Activated CD8-positive, alpha-beta memory T cell treated with anti-CD3 and anti-CD28 coated beads, Interleukin-2, amount 10 ng/mL, durations not matched to agents 7 days and 5 days (primary cell): ENCODE measurements at regions not wholly inside any gene's neighbourhood (a gene's known extent, or its start where the extent isn't known, plus 50 kb on each side); places are given as distances from the start of the nearest gene placed in this dataset.

Source experiments
- ATAC-seq: fragments of 150-1000 bp; cut with Tn5 transposase; one replicate; pipeline ENCODE4 v1.10.0; 2021; ENCODE audit warnings: moderate library complexity
- CTCF ChIA-PET: fragments of 350-600 bp; sonication (Branson Sonifier 250); formaldehyde crosslinking; loops from one replicate; lab custom pipeline; 2021; ENCODE audit warnings: antibody characterized with exemption; lab: Charles Lee
- DNase-seq: peaks from one replicate; pipeline ENCODE4 v3.0.0-alpha.2; 2020
- H3K27ac Mint-ChIP-seq: one replicate; pipeline ENCODE4 v1.8.0; 2021; ENCODE audit warnings: mild to moderate bottlenecking, mixed read lengths
- H3K27me3 Mint-ChIP-seq: one replicate; pipeline ENCODE4 v1.8.0; 2021; ENCODE audit warnings: mixed read lengths
- H3K36me3 Mint-ChIP-seq: one replicate; pipeline ENCODE4 v1.8.0; 2021; ENCODE audit warnings: mild to moderate bottlenecking, mixed read lengths
- H3K4me1 Mint-ChIP-seq: one replicate; pipeline ENCODE4 v1.8.0; 2021; ENCODE audit warnings: mixed read lengths
- H3K4me3 Mint-ChIP-seq: one replicate; pipeline ENCODE4 v1.8.0; 2021; ENCODE audit warnings: mild to moderate bottlenecking, moderate library complexity, mixed read lengths
- H3K9me3 Mint-ChIP-seq: one replicate; pipeline ENCODE4 v1.8.0; 2022; ENCODE audit warnings: low read depth, mixed read lengths

DNA sequence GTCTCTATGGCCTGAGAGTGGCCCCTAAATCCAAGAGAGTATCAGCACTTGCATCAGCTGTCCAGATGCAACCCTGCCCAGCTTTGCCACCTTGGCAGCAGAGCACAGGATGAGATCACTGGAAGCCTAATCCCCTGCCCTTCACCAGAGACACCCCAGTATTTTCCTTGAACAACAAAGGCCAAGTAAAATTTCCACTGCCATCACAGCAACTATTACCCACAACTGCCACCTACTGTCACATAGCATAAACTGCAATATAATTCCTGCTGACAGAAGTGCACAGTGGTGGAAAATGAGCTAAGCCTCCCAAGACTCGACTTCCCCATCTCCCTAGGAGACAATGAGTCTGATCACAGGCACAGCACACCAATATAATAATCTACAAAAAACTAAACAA, 462.8 kb upstream of the ZWINT start:
- H3K27ac Mint-ChIP-seq = no peak overlapping the region
- DNase-seq (no peak), ATAC-seq (no peak)
- peaks cover 10% of the 10 kb centered on the region for H3K9me3 Mint-ChIP-seq
- H3K4me1 Mint-ChIP-seq = no peaks in the 10 kb centered on the region
- H3K36me3 Mint-ChIP-seq = no peaks in the 10 kb centered on the region
- H3K27me3 Mint-ChIP-seq = no peaks in the 10 kb centered on the region
- CTCF ChIA-PET = no interaction called here
- no peak overlapping the region for H3K4me3 Mint-ChIP-seq

- CTCF ChIA-PET = no interaction called here
- H3K9me3 Mint-ChIP-seq = peaks cover 10% of the 10 kb centered on the region
- no peaks in the 10 kb centered on the region for H3K4me1 Mint-ChIP-seq
- no peaks in the 10 kb centered on the region for H3K36me3 Mint-ChIP-seq
- no peak for DNase-seq
- H3K27me3 Mint-ChIP-seq = no peaks in the 10 kb centered on the region
- ATAC-seq = no peak
- no peak overlapping the region for H3K27ac Mint-ChIP-seq
- no peak overlapping the region for H3K4me3 Mint-ChIP-seq
These were observed 444.0 kb upstream of the ZWINT start for GRCh38 chr10:56805022-56805421.

GRCh38 chr10:56785292-56785691, 424.2 kb upstream of the ZWINT start:
- H3K9me3 Mint-ChIP-seq = peaks cover 3% of the 10 kb centered on the region

DNA sequence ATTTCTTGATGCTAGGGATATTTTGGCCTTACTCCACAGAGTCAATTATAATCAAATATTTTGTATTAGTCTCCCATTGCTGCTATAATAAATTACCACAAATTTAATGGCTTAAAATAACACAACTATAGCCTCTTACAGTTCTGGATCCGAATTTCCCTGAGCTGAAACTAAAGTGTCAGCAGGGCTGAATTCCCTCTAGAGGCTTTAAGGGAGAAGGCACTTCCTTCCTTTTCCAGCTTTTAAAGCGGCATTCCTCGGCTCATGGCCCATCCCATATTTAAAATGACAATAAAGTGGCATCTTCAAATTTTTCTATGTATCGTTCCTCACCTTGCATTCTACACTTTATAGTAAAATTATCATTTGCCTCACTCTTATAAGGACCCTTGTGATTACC, 421.4 kb upstream of the ZWINT start:
- peaks cover 6% of the 10 kb centered on the region for H3K9me3 Mint-ChIP-seq
- no peaks in the 10 kb centered on the region for H3K4me1 Mint-ChIP-seq
- ATAC-seq (no peak), DNase-seq (no peak)
- CTCF ChIA-PET = no interaction called here
- H3K27me3 Mint-ChIP-seq = no peaks in the 10 kb centered on the region
- H3K27ac Mint-ChIP-seq = no peak overlapping the region
- no peaks in the 10 kb centered on the region for H3K36me3 Mint-ChIP-seq
- H3K4me3 Mint-ChIP-seq = no peak overlapping the region

More at GRCh38 chr10:56785292-56785691, 424.2 kb upstream of the ZWINT start:
- Mint-ChIP-seq H3K27me3 (no peaks in the 10 kb centered on the region), H3K27ac (no peak overlapping the region), H3K4me3 (no peak overlapping the region), H3K4me1 (no peaks in the 10 kb centered on the region), H3K36me3 (no peaks in the 10 kb centered on the region)
- DNase-seq (no peak), ATAC-seq (no peak)
- CTCF ChIA-PET = no interaction called here

GRCh38 chr10:56771343-56771742, 410.3 kb upstream of the ZWINT start:
- H3K27ac Mint-ChIP-seq = no peak overlapping the region
- CTCF ChIA-PET = no interaction called here
- DNase-seq = no peak
- no peaks in the 10 kb centered on the region for H3K27me3 Mint-ChIP-seq
- no peak overlapping the region for H3K4me3 Mint-ChIP-seq
- H3K9me3 Mint-ChIP-seq = peaks cover 10% of the 10 kb centered on the region
- no peak for ATAC-seq
- no peaks in the 10 kb centered on the region for H3K4me1 Mint-ChIP-seq
- no peaks in the 10 kb centered on the region for H3K36me3 Mint-ChIP-seq

- Mint-ChIP-seq H3K4me3 (no peak overlapping the region), H3K9me3 (peaks cover 16% of the 10 kb centered on the region), H3K27me3 (no peaks in the 10 kb centered on the region), H3K36me3 (no peaks in the 10 kb centered on the region), H3K27ac (no peak overlapping the region), H3K4me1 (no peaks in the 10 kb centered on the region)
- DNase-seq (no peak), ATAC-seq (no peak)
- CTCF ChIA-PET = no interaction called here
These were observed 402.0 kb upstream of the ZWINT start for GRCh38 chr10:56763090-56763489.

DNA sequence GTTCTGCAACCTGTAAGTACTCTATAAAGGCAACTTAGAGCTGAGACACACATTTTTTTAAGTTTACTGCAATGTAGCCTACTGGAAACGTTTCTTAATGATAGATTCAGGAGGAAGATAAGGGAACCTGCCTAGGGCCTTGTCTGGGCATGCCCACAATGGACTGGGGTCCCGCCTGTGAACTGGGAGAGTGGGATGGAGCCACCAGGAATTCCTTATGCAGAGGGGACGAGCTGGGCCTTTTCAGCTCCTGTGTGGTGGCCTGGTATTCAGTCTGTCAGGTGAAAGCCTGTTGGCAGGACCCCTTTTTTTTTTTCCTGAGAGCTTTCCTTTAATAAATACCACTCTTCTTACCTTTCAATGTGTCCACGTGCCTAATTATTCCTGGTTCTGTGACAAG, 384.4 kb upstream of the ZWINT start:
- Mint-ChIP-seq H3K4me3 (no peak overlapping the region), H3K27me3 (no peaks in the 10 kb centered on the region), H3K4me1 (no peaks in the 10 kb centered on the region), H3K9me3 (peaks cover 9% of the 10 kb centered on the region), H3K36me3 (no peaks in the 10 kb centered on the region), H3K27ac (no peak overlapping the region)
- CTCF ChIA-PET = no interaction called here
- no peak for ATAC-seq
- no peak for DNase-seq

- DNase-seq (no peak), ATAC-seq (no peak)
- H3K27me3 Mint-ChIP-seq = no peaks in the 10 kb centered on the region
- no peak overlapping the region for H3K4me3 Mint-ChIP-seq
- H3K36me3 Mint-ChIP-seq = no peaks in the 10 kb centered on the region
- no peak overlapping the region for H3K27ac Mint-ChIP-seq
- CTCF ChIA-PET = no interaction called here
- H3K9me3 Mint-ChIP-seq = peaks cover 23% of the 10 kb centered on the region
- H3K4me1 Mint-ChIP-seq = no peaks in the 10 kb centered on the region
These were observed 367.3 kb upstream of the ZWINT start for GRCh38 chr10:56728349-56728748.

DNA sequence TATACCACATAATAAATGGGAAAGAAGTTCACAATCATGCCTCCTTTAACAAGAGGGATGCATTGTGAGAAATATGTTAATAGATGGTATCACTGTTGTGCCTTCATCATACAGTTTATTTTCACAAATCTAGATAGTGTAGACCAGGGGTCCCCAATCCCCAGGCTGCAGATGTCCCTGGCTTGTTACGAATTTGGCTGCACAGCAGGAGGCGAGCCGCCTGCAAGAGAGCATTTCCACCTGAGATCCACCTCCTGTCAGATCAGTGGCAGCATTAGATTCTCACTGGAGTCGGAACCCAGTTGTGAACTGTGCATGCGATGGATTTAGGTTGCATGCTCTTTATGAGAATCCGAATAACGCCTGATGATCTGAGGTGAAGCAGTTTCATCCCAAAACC, 361.9 kb upstream of the ZWINT start:
- no peak overlapping the region for H3K4me3 Mint-ChIP-seq
- CTCF ChIA-PET = no interaction called here

DNA sequence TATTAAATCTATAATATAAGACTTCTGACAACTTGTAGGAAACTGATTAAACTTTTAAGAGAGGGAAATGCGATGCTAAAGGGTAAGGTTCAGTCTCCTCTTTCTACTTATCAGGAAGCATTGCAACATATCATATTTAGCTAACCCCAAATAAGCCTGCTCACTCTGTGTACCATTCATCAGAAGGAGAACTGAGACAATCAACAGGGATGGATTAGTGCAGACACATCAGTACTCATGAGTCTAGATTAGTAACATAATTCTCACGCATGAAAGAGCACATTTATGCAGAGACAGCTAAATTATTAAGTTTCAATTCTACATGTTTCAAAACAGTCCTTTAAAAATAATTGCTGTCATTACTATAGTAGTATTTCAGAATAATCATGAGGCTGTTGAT, 354.2 kb upstream of the ZWINT start:
- CTCF ChIA-PET = no interaction called here
- Mint-ChIP-seq H3K4me3 (no peak overlapping the region), H3K4me1 (no peaks in the 10 kb centered on the region), H3K36me3 (no peaks in the 10 kb centered on the region), H3K9me3 (peaks cover 16% of the 10 kb centered on the region), H3K27ac (no peak overlapping the region), H3K27me3 (no peaks in the 10 kb centered on the region)
- ATAC-seq (no peak), DNase-seq (no peak)

More for the DNA sequence above, 361.9 kb upstream of the ZWINT start:
- no peaks in the 10 kb centered on the region for H3K4me1 Mint-ChIP-seq
- DNase-seq = no peak
- no peak overlapping the region for H3K27ac Mint-ChIP-seq
- H3K27me3 Mint-ChIP-seq = no peaks in the 10 kb centered on the region
- no peak for ATAC-seq
- H3K9me3 Mint-ChIP-seq = peaks cover 8% of the 10 kb centered on the region
- H3K36me3 Mint-ChIP-seq = no peaks in the 10 kb centered on the region

- H3K4me3 Mint-ChIP-seq = no peak overlapping the region
- H3K9me3 Mint-ChIP-seq = peaks cover 8% of the 10 kb centered on the region
- H3K27me3 Mint-ChIP-seq = no peaks in the 10 kb centered on the region
- no peaks in the 10 kb centered on the region for H3K4me1 Mint-ChIP-seq
- CTCF ChIA-PET = no interaction called here
- no peak overlapping the region for H3K27ac Mint-ChIP-seq
- no peaks in the 10 kb centered on the region for H3K36me3 Mint-ChIP-seq
- no peak for ATAC-seq
- no peak for DNase-seq
These were observed 337.4 kb upstream of the ZWINT start for GRCh38 chr10:56698506-56698905.

- DNase-seq (no peak), ATAC-seq (no peak)
- H3K36me3 Mint-ChIP-seq = no peaks in the 10 kb centered on the region
- H3K4me1 Mint-ChIP-seq = no peaks in the 10 kb centered on the region
- H3K27ac Mint-ChIP-seq = no peak overlapping the region
- peaks cover 2% of the 10 kb centered on the region for H3K9me3 Mint-ChIP-seq
- H3K4me3 Mint-ChIP-seq = no peak overlapping the region
- CTCF ChIA-PET = no interaction called here
- no peaks in the 10 kb centered on the region for H3K27me3 Mint-ChIP-seq
These were observed 318.5 kb upstream of the ZWINT start for GRCh38 chr10:56679578-56679977.

DNA sequence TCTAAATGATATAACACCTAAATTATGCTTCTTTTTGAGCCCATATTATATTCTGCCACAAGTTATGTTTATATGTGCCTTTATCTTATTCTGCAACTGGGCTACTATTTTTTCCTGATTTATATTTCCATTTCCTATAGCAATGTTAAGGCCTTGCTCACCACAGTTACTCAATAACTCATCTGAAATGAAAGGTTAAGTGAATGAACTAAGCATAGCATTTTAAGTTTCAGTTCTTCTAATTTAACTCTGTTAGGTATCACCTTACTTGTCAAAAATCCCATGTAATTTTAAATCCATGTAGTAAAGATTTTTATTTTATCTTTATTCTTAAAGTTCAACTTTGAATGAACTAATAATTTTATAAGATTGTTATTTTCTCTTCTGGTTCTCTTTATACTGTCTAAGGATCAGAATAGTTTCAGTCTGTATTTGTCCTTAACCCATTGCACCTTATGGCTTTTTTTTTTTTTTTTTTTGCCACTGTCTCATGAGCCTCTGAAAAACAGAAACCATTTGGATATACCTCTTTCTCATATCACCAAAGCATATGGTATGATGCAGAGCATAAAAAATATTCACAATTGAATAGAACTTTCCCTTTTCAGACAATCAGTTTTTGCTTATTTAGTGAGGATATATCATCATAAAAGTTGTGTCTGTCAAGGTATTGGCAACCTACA, 301.8 kb upstream of the ZWINT start:
- CTCF ChIA-PET = no interaction called here
- peaks cover 2% of the 10 kb centered on the region for H3K9me3 Mint-ChIP-seq
- ATAC-seq (no peak), DNase-seq (no peak)
- no peak overlapping the region for H3K27ac Mint-ChIP-seq
- no peaks in the 10 kb centered on the region for H3K4me1 Mint-ChIP-seq
- H3K27me3 Mint-ChIP-seq = no peaks in the 10 kb centered on the region
- no peaks in the 10 kb centered on the region for H3K36me3 Mint-ChIP-seq
- no peak overlapping the region for H3K4me3 Mint-ChIP-seq

DNA sequence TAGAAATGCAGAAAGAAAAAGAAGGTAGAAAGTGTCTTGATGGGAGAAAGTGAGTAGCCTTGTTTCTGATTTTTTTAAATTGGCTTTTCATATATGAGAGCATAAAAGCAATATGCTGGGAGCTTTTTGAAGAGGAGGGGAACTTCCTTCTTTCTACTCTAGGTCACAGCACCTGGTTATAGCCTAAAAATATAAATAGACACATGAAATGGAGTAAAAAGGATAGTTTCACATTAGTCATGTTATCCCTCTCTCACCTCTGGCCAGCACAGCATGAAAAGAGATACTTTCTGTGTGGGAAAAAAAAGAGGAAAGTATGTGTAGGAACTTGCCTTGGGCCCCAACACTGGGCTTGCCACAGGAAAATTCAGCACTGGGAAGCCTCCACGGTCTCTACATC, 292.2 kb upstream of the ZWINT start:
- H3K4me3 Mint-ChIP-seq = no peak overlapping the region
- no peaks in the 10 kb centered on the region for H3K4me1 Mint-ChIP-seq
- CTCF ChIA-PET = no interaction called here
- H3K9me3 Mint-ChIP-seq = peaks cover 7% of the 10 kb centered on the region
- no peaks in the 10 kb centered on the region for H3K36me3 Mint-ChIP-seq
- no peak overlapping the region for H3K27ac Mint-ChIP-seq
- no peak for DNase-seq
- ATAC-seq = no peak
- no peaks in the 10 kb centered on the region for H3K27me3 Mint-ChIP-seq
